ENCODE measurements at regions not wholly inside any gene's neighbourhood (a gene's known extent, or its start where the extent isn't known, plus 50 kb on each side); places are given as distances from the start of the nearest gene placed in this dataset.

GRCh38 chr4:8705161-8706145, 112.9 kb downstream of the CPZ start:
- TF ChIP-seq CTCF (IDR thresholded peaks at IDR 0.05; ENCODE audit: low read depth, low read length, missing control alignments) = no peak
- in situ Hi-C loops (cut with HindIII; ENCODE audit: low sequenced_read_pairs) = no loop called here
- no peak for DNase-seq (ENCODE audit: low read depth)
- H3K4me3 ChIP-seq (ENCODE audit: low read depth, low read length) = no peak overlapping the region

GRCh38 chr4:8704632-8705031, 112.1 kb downstream of the CPZ start:
- no peak overlapping the region for H3K4me3 ChIP-seq (ENCODE audit: low read depth, low read length)
- no peak for DNase-seq (ENCODE audit: low read depth)
- no peak for TF ChIP-seq CTCF (IDR thresholded peaks at IDR 0.05; ENCODE audit: low read depth, low read length, missing control alignments)
- in situ Hi-C loops (cut with HindIII; ENCODE audit: low sequenced_read_pairs) = no loop called here

- no peak for DNase-seq (ENCODE audit: low read depth)
- TF ChIP-seq CTCF (IDR thresholded peaks at IDR 0.05; ENCODE audit: low read depth, low read length, missing control alignments) = no peak
- in situ Hi-C loops (cut with HindIII; ENCODE audit: low sequenced_read_pairs) = no loop called here
- H3K4me3 ChIP-seq (ENCODE audit: low read depth, low read length) = no peak overlapping the region
Measured at GRCh38 chr4:8703857-8704495, 111.4 kb downstream of the CPZ start.

GRCh38 chr4:8703401-8703696, 110.8 kb downstream of the CPZ start:
- H3K4me3 ChIP-seq (ENCODE audit: low read depth, low read length) = no peak overlapping the region
- no peak for DNase-seq (ENCODE audit: low read depth)
- in situ Hi-C loops (cut with HindIII; ENCODE audit: low sequenced_read_pairs) = no loop called here
- TF ChIP-seq CTCF (IDR thresholded peaks at IDR 0.05; ENCODE audit: low read depth, low read length, missing control alignments) = no peak

GRCh38 chr4:8702516-8703400, 110.2 kb downstream of the CPZ start:
- no peak for TF ChIP-seq CTCF (IDR thresholded peaks at IDR 0.05; ENCODE audit: low read depth, low read length, missing control alignments)
- H3K4me3 ChIP-seq (ENCODE audit: low read depth, low read length) = no peak overlapping the region
- DNase-seq (ENCODE audit: low read depth) = no peak
- in situ Hi-C loops (cut with HindIII; ENCODE audit: low sequenced_read_pairs) = no loop called here

- no peak overlapping the region for H3K4me3 ChIP-seq (ENCODE audit: low read depth, low read length)
- DNase-seq (ENCODE audit: low read depth) = no peak
- no peak for TF ChIP-seq CTCF (IDR thresholded peaks at IDR 0.05; ENCODE audit: low read depth, low read length, missing control alignments)
- in situ Hi-C loops (cut with HindIII; ENCODE audit: low sequenced_read_pairs) = no loop called here
Measured at GRCh38 chr4:8702020-8702495, 109.5 kb downstream of the CPZ start.
